Activated CD4-positive, CD25-positive, alpha-beta regulatory T cell treated with anti-CD3 and anti-CD28 coated beads, Interleukin-2, amount 50 U/mL, for 16 hours (primary cell): ENCODE measurements at regions not wholly inside any gene's neighbourhood (a gene's known extent, or its start where the extent isn't known, plus 50 kb on each side); places are given as distances from the start of the nearest gene placed in this dataset.

Experiments used
- DNase-seq: peaks from one replicate; pipeline ENCODE4 v3.0.0-alpha.2; 2020; ENCODE audit warnings: low read depth, low spot score

DNA sequence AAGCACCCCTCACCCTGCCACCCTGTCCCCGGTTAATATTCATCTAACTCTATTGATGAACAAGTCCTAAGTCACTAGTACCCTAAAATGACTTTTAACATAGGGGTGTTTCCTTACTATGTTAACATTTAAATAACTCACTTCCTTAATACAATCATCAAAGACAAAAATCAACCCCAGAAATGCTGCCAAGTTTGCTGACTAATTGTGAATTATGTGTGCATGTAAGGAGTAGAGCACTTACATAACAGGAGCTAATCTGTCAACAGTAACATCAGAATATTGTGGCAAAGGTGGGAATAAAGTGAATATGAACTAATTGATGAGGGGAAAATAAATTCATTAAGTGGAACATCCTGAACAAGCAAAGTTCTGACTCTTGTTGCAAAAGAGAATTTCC lies 81.4 kb upstream of the ERBB4 start:
- DNase-seq: no peak

DNA sequence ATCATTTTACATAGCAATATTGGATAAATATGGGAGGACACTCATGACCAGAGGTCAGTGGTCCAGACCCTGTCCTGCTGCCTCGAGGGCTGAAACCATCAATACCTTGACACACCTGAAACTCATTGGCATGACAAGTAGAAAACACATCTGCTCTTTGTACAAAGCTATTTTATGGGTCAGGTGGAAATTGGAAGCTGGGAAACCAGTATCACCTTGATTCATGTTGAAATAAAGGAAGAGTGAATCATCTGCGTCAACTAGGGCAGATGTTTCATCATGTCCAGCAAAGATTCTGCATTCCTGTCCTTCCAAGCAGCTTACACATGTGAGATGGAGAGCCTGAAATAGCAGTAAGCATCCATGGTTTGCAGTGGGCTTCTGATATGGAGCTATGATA lies 80.0 kb upstream of the ERBB4 start:
- DNase-seq: no peak

- no peak for DNase-seq
Observed at GRCh38 chr2:212610872-212611425, 72.3 kb upstream of the ERBB4 start.

DNA sequence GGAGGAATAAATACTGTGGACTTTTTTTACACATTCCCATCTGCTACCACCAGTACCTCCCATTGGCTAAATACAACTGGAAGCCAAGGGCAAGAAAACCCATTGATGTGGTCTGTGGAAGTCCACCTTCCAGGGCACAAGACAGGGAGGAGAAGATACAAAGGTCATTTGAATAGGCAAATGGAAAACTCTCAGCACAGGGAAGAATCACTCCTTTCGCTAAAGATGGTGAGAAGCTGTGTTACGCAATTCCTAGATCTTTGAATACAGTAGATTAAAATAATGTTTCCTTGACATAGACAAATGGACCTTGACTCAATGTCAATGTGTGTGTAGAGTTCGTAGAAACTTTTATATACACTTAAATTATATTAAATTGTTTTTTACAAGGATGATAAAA lies 70.9 kb upstream of the ERBB4 start:
- no peak for DNase-seq

DNA sequence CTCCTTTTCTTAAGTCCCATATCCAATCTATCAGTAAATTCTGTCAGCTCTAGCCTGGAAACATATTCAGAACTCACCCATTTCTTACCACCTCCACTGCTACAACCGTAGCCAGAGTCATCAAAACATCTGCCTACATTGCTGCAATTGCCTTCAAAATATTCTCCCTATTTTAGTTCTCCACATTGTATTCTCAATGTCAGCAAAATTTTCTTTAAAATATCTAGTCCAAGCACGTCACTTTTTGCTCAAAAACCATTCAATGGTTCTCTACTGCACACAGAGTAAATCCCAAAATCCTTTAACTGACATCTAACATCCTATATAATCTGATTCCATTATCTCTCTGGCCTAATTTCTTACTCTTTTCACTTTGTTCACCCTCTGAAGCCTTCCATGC lies 68.5 kb upstream of the ERBB4 start:
- no peak for DNase-seq

DNA sequence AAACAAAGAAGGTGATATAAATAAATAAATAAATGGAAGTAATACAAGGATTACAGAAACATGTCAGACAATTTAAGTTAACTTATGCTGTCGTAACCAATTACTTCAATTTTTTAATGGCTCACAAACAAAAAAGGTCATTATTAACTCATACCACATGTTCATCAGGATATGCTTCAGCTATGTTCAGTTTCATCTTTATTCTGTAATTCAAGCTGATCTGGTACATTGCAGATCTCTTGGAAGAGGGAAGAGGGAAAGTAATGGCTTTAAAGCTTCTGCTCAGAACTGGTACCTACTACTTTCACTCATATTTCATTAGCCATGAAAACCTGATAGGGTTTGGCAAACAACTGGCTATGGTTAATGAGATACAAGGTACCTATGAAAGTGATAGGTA lies 67.6 kb upstream of the ERBB4 start:
- DNase-seq: no peak

- DNase-seq: no peak
Observed at GRCh38 chr2:212596688-212597087, 58.1 kb upstream of the ERBB4 start.

DNA sequence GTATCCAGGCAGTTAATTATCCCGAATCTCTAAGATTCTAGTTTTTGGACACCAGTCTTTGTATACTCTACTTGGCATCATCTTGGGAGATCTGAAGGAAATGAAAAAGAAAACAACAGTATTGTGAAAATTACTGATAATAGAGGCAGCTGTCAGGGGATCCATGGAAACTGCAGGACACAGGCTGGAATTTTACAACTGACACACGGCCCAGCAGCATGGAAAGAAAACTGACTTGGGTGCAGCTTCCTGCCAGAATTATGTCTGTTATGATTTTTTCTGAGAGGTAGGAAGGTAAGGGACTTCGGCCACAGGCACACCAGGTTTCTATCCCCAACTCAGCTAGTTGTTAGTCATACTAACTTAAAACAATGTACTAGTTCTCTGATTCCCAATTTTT lies 57.7 kb upstream of the ERBB4 start:
- no peak for DNase-seq

- no peak for DNase-seq
Observed at GRCh38 chr2:212595036-212595654, 56.5 kb upstream of the ERBB4 start.

- DNase-seq: no peak
Observed at GRCh38 chr2:212592695-212593094, 54.1 kb upstream of the ERBB4 start.
